CD14-positive monocyte (primary cell): ENCODE measurements at regions not wholly inside any gene's neighbourhood (a gene's known extent, or its start where the extent isn't known, plus 50 kb on each side); places are given as distances from the start of the nearest gene placed in this dataset.

Source experiments
- DNase-seq, 3 donors: peaks; one replicate each; pipeline ENCODE4 v3.0.0-alpha.2; 2011 to 2022
- H2AFZ ChIP-seq: 2 replicates; pipeline ENCODE4 v1.6.0; 2012; ENCODE audit warnings: mild to moderate bottlenecking, low read depth, low read length, inconsistent platforms; ENCODE audit not compliant: insufficient read depth, poor library complexity, severe bottlenecking
- H3K27ac ChIP-seq, 2 donors: 1 replicate in 1 of 2; 2 replicates in 1 of 2; pipeline ENCODE4 v1.5.1; 2012 to 2013; ENCODE audit warnings: low read length in 2 of 2, control low read depth in 1 of 2, inconsistent platforms in 1 of 2, low read depth in 1 of 2, mild to moderate bottlenecking in 1 of 2
- H3K27me3 ChIP-seq, 2 donors: one replicate each; pipeline versions ENCODE4 v1.6.0 to v1.6.1; 2011 to 2013; ENCODE audit warnings: low read length in 2 of 2; ENCODE audit not compliant: control insufficient read depth in 2 of 2, insufficient read depth in 2 of 2
- H3K36me3 ChIP-seq, 2 donors: replicated peaks in 1 of 2; 1 replicate in 1 of 2; 2 replicates in 1 of 2; pipeline versions ENCODE4 v1.5.1 to v1.6.1; 2012 to 2013; ENCODE audit warnings: low read length in 2 of 2, control low read depth in 1 of 2, inconsistent platforms in 1 of 2, mild to moderate bottlenecking in 1 of 2; ENCODE audit not compliant: insufficient read depth in 2 of 2, control insufficient read depth in 1 of 2
- H3K4me1 ChIP-seq, 2 donors: 1 replicate in 1 of 2; 2 replicates in 1 of 2; pipeline versions ENCODE4 v1.5.1 to v1.6.1; 2012 to 2013; ENCODE audit warnings: low read length in 2 of 2, control low read depth in 1 of 2, inconsistent platforms in 1 of 2, mild to moderate bottlenecking in 1 of 2, moderate library complexity in 1 of 2; ENCODE audit not compliant: insufficient read depth in 2 of 2, control insufficient read depth in 1 of 2
- H3K4me2 ChIP-seq: replicated peaks from 2 replicates; pipeline ENCODE3; 2012; ENCODE audit warnings: low read length, moderate library complexity, mild to moderate bottlenecking; ENCODE audit not compliant: poor library complexity, severe bottlenecking; ENCODE audit errors: extremely low read depth
- H3K4me3 ChIP-seq, 3 experiments: fragments of 200-600 bp in 1 of 3; sonication (generic) in 1 of 3; replicated peaks in 1 of 3; 1 replicate in 2 of 3; 2 replicates in 1 of 3; pipeline ENCODE4 v1.5.1; 2011 to 2013; ENCODE audit warnings: low read length in 3 of 3, mild to moderate bottlenecking in 3 of 3, control low read depth in 2 of 3, low read depth in 2 of 3, inconsistent platforms in 1 of 3, moderate library complexity in 1 of 3
- H3K79me2 ChIP-seq: 2 replicates; pipeline ENCODE4 v1.6.0; 2012; ENCODE audit warnings: mild to moderate bottlenecking, control low read depth, inconsistent platforms, low read length, moderate library complexity; ENCODE audit not compliant: insufficient read depth
- H3K9ac ChIP-seq: 2 replicates; pipeline ENCODE4 v1.6.0; 2017; ENCODE audit warnings: low read length, mild to moderate bottlenecking; ENCODE audit not compliant: insufficient read depth, poor library complexity, severe bottlenecking
- H3K9me3 ChIP-seq, 2 donors: replicated peaks in 1 of 2; 1 replicate in 1 of 2; 2 replicates in 1 of 2; pipeline versions ENCODE4 v1.5.1 to v1.6.1; 2012 to 2013; ENCODE audit warnings: low read length in 2 of 2, control low read depth in 1 of 2; ENCODE audit not compliant: control insufficient read depth in 1 of 2, insufficient read depth in 1 of 2
- H4K20me1 ChIP-seq: 2 replicates; pipeline ENCODE4 v1.6.0; 2012; ENCODE audit warnings: mild to moderate bottlenecking, low read length, control low read depth, moderate library complexity; ENCODE audit not compliant: insufficient read depth
- H3K27ac Mint-ChIP-seq, 7 donors: one replicate each; pipeline ENCODE4 v1.8.0; 2020; ENCODE audit warnings: mild to moderate bottlenecking in 7 of 7, mixed read lengths in 7 of 7, moderate library complexity in 6 of 7, inconsistent platforms in 2 of 7
- H3K27me3 Mint-ChIP-seq, 3 donors: one replicate each; pipeline ENCODE4 v1.8.0; 2021 to 2022; ENCODE audit warnings: low read depth in 3 of 3, mild to moderate bottlenecking in 3 of 3, mixed read lengths in 3 of 3, moderate library complexity in 3 of 3, inconsistent platforms in 1 of 3
- H3K36me3 Mint-ChIP-seq, 2 donors: one replicate each; pipeline ENCODE4 v1.8.0; 2020; ENCODE audit warnings: mixed read lengths in 2 of 2, inconsistent platforms in 1 of 2, mild to moderate bottlenecking in 1 of 2
- H3K4me1 Mint-ChIP-seq: one replicate; pipeline ENCODE4 v1.8.0; 2020; ENCODE audit warnings: mild to moderate bottlenecking, mixed read lengths
- H3K4me3 Mint-ChIP-seq, 2 donors: one replicate each; pipeline ENCODE4 v1.8.0; 2020; ENCODE audit warnings: mild to moderate bottlenecking in 2 of 2, mixed read lengths in 2 of 2, moderate library complexity in 1 of 2
- H3K9me3 Mint-ChIP-seq, 7 donors: one replicate each; pipeline ENCODE4 v1.8.0; 2020 to 2022; ENCODE audit warnings: mixed read lengths in 7 of 7, mild to moderate bottlenecking in 6 of 7, moderate library complexity in 6 of 7, inconsistent platforms in 2 of 7
- WGBS: methylation state at CpG from one replicate; pipeline ENCODE4 v1.1.5; 2013; ENCODE audit warnings: missing lambda C conversion rate; ENCODE audit not compliant: insufficient coverage; 5-methylcytosine and 5-hydroxymethylcytosine counted together
- intact Hi-C, 2 donors: fragments of 100-400 bp; cut with micrococcal nuclease; formaldehyde crosslinking; loops; one replicate each; pipeline versions ENCODE4 v1.15.0 to v1.15.1; 2023
- TF ChIP-seq, protein P1 (sequence below): fragments of 200-600 bp; IDR thresholded peaks from one replicate; pipeline ENCODE4 v1.8.0; 2022; ENCODE audit warnings: antibody characterized with exemption, mild to moderate bottlenecking

DNA sequence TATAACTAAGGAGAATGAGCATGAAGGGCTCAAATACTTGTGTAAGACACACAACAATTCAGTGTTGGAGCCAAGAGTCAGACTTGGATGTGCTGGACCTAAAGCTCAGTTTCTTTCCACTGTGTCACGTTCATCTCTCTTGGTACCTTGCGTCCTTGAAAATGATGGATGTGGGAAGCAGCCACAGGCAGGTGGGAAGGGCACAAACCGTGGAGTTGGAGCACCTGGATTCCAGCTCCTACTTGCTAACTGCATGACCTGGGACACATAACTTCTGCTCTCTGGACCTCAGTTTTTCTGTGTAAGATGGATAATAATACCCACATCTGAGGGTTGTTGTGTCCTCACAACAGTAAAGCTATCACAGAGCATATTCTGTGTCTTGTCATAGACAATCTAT lies 53.1 kb upstream of the PPP1CB start:
- Histone ChIP-seq H3K9me3 (no peaks in the 10 kb centered on the region), H3K4me2 (no peak overlapping the region), H3K4me1 (no peaks in the 10 kb centered on the region), H3K4me3 (no peak overlapping the region), H3K79me2 (no peaks in the 10 kb centered on the region), H2AFZ (no peak overlapping the region), H3K36me3 (no peaks in the 10 kb centered on the region), H3K27ac (no peak overlapping the region), H4K20me1 (no peaks in the 10 kb centered on the region), H3K9ac (no peak overlapping the region), H3K27me3 (no peaks in the 10 kb centered on the region)
- Mint-ChIP-seq H3K27ac (no peak overlapping the region), H3K27me3 (peaks cover 0 to 4% (median 3%) of the 10 kb centered on the region in 3 donors), H3K36me3 (no peaks in the 10 kb centered on the region), H3K9me3 (peaks cover 0 to 3% (median 1%) of the 10 kb centered on the region in 7 donors), H3K4me1 (peaks cover 8% of the 10 kb centered on the region), H3K4me3 (no peak overlapping the region)
- WGBS = 100% methylated on average over 3 of the region's 3 CpGs
- TF ChIP-seq, protein P1, sequence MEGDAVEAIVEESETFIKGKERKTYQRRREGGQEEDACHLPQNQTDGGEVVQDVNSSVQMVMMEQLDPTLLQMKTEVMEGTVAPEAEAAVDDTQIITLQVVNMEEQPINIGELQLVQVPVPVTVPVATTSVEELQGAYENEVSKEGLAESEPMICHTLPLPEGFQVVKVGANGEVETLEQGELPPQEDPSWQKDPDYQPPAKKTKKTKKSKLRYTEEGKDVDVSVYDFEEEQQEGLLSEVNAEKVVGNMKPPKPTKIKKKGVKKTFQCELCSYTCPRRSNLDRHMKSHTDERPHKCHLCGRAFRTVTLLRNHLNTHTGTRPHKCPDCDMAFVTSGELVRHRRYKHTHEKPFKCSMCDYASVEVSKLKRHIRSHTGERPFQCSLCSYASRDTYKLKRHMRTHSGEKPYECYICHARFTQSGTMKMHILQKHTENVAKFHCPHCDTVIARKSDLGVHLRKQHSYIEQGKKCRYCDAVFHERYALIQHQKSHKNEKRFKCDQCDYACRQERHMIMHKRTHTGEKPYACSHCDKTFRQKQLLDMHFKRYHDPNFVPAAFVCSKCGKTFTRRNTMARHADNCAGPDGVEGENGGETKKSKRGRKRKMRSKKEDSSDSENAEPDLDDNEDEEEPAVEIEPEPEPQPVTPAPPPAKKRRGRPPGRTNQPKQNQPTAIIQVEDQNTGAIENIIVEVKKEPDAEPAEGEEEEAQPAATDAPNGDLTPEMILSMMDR = no peak
- no peak for DNase-seq
- intact Hi-C loops = loop anchor here in 1 of 2 donors (5.0 kb wide), 1 partner anchor 36 kb away; no protein-coding TSS in a partner anchor
